NCI-H2081 (cell line): ENCODE measurements at regions not wholly inside any gene's neighbourhood (a gene's known extent, or its start where the extent isn't known, plus 50 kb on each side); places are given as distances from the start of the nearest gene placed in this dataset.
"Not testable (repeated sequence)": the region's sequence is repeated elsewhere in the genome, so short reads cannot be mapped to it uniquely, and the experiment has no call there.

ENCODE experiments used
- DNase-seq, 2 experiments: peaks; one replicate each; lab custom pipeline; 2025; lab: John Stamatoyannopoulos, UW

GRCh38 chr2:51894584-51894983, 862.7 kb upstream of the NRXN1 start:
- not testable (repeated sequence) for DNase-seq

GRCh38 chr2:51888120-51888519, 856.2 kb upstream of the NRXN1 start:
- DNase-seq: no peak

- DNase-seq: no peak
Measured at GRCh38 chr2:51881673-51882072, 849.7 kb upstream of the NRXN1 start.

GRCh38 chr2:51880153-51880552, 848.2 kb upstream of the NRXN1 start:
- DNase-seq: no peak

- DNase-seq: no peak
Measured at GRCh38 chr2:51866361-51866760, 834.4 kb upstream of the NRXN1 start.

GRCh38 chr2:51859260-51859659, 827.3 kb upstream of the NRXN1 start:
- no peak for DNase-seq

- DNase-seq: no peak
Measured at GRCh38 chr2:51855683-51856082, 823.8 kb upstream of the NRXN1 start.

- no peak for DNase-seq
Measured at GRCh38 chr2:51846796-51847195, 814.9 kb upstream of the NRXN1 start.

- no peak for DNase-seq
Measured at GRCh38 chr2:51846018-51846417, 814.1 kb upstream of the NRXN1 start.

GRCh38 chr2:51844596-51844995, 812.7 kb upstream of the NRXN1 start:
- no peak for DNase-seq

GRCh38 chr2:51829477-51829876, 797.5 kb upstream of the NRXN1 start:
- DNase-seq: no peak

GRCh38 chr2:51825823-51826222, 793.9 kb upstream of the NRXN1 start:
- no peak for DNase-seq

- no peak for DNase-seq
Measured at GRCh38 chr2:51813247-51813646, 781.3 kb upstream of the NRXN1 start.

GRCh38 chr2:51812138-51812866, 780.4 kb upstream of the NRXN1 start:
- DNase-seq: no peak

- DNase-seq: no peak
Measured at GRCh38 chr2:51810197-51810596, 778.3 kb upstream of the NRXN1 start.

GRCh38 chr2:51807229-51807628, 775.3 kb upstream of the NRXN1 start:
- DNase-seq: no peak

GRCh38 chr2:51795248-51795888, 763.4 kb upstream of the NRXN1 start:
- DNase-seq: peak; percentile 92 to 94

GRCh38 chr2:51791496-51791895, 759.6 kb upstream of the NRXN1 start:
- peak; percentile 51 to 85 for DNase-seq

- DNase-seq: no peak
Measured at GRCh38 chr2:51790854-51791253, 758.9 kb upstream of the NRXN1 start.

- no peak for DNase-seq
Measured at GRCh38 chr2:51789918-51790317, 758.0 kb upstream of the NRXN1 start.

- peak in 1 of 2 experiments; percentile 12 for DNase-seq
Measured at GRCh38 chr2:51782921-51783765, 751.2 kb upstream of the NRXN1 start.

GRCh38 chr2:51781691-51782090, 749.8 kb upstream of the NRXN1 start:
- no peak for DNase-seq

- DNase-seq: no peak
Measured at GRCh38 chr2:51780353-51780752, 748.4 kb upstream of the NRXN1 start.
